ENCODE measurements at regions not wholly inside any gene's neighbourhood (a gene's known extent, or its start where the extent isn't known, plus 50 kb on each side); places are given as distances from the start of the nearest gene placed in this dataset.
"Not testable (repeated sequence)": the region's sequence is repeated elsewhere in the genome, so short reads cannot be mapped to it uniquely, and the experiment has no call there.

DNA sequence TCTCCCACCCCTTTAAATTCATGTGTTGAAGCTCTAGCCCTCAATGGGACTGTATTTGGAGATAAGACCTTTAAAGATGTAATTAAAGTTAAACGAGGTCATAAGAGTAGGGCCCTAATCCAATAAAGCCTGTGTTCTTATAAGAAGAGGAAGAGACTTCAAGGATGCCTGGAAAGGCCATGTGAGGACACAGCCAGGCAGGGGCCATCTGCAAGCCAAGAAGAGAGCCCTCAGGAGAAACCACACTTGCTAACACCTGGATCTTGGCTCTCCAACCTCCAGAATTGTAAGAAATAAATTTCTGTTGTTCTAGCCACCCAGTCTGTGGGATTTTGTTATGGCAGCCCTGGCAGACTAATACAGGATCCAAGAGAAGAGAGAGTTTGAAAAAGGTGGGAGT is 683.5 kb downstream of the TTLL7 start:
- WGBS, 2 experiments (ENCODE audit: extremely low coverage in 2 of 2, insufficient read length in 1 of 2), result no CpG with 5 or more reads among the region's 1 CpG
- POLR2A ChIA-PET (ENCODE audit: unreplicated experiment); H3K4ac ChIP-seq (ENCODE audit: low read depth, low read length); H3K27me3 ChIP-seq (ENCODE audit: control insufficient read depth, insufficient read depth, low read length); H4K8ac ChIP-seq (ENCODE audit: low read depth in 2 of 2, low read length in 2 of 2); H3K4me3 ChIP-seq (ENCODE audit: insufficient read depth, low read depth, low read length); H2AK5ac ChIP-seq (ENCODE audit: low read depth, low read length); CTCF ChIA-PET; H4K5ac ChIP-seq (ENCODE audit: low read depth, low read length); H4K20me1 ChIP-seq (ENCODE audit: insufficient read depth, low read length); H2BK15ac ChIP-seq (ENCODE audit: low read depth, low read length); H3K79me1 ChIP-seq (ENCODE audit: low read depth in 1 of 2, low read length in 2 of 2); H3K56ac ChIP-seq (ENCODE audit: extremely low read depth, insufficient read depth, low read length); H2BK20ac ChIP-seq (ENCODE audit: low read depth, low read length); H3K36me3 ChIP-seq (ENCODE audit: control insufficient read depth, insufficient read depth, low read length); H3K4me2 ChIP-seq (ENCODE audit: low read depth, low read length); H2AK9ac ChIP-seq (replicated peaks; ENCODE audit: low read depth, low read length, poor library complexity); DNase-seq; H3K14ac ChIP-seq (replicated peaks; ENCODE audit: low read depth, low read length); H2BK5ac ChIP-seq (ENCODE audit: low read depth, low read length, poor library complexity, severe bottlenecking); intact Hi-C loops (cut with micrococcal nuclease); H3K23ac ChIP-seq (ENCODE audit: low read depth, low read length); H2BK120ac ChIP-seq (ENCODE audit: low read depth, low read length); in situ Hi-C loops (cut with MboI; ENCODE audit: low sequenced_read_pairs); ATAC-seq (ENCODE audit: low read depth); H4K91ac ChIP-seq (ENCODE audit: insufficient read depth, low read depth, low read length); H3K18ac ChIP-seq (ENCODE audit: low read depth, low read length); H3K4me1 ChIP-seq (ENCODE audit: control insufficient read depth, insufficient read depth, low read length); H2AFZ ChIP-seq (replicated peaks; ENCODE audit: low read length, poor library complexity); H3K9me1 ChIP-seq (ENCODE audit: insufficient read depth, low read length); H3K9me3 ChIP-seq (ENCODE audit: control insufficient read depth, insufficient read depth, low read length); H3K27ac ChIP-seq (ENCODE audit: insufficient read depth, low read length); H3K9ac ChIP-seq (ENCODE audit: low read depth, low read length); BruUV-seq (replicated peaks); dilution Hi-C loops (cut with HindIII; ENCODE audit: low sequenced_read_pairs, unreplicated experiment): not testable (repeated sequence)

DNA sequence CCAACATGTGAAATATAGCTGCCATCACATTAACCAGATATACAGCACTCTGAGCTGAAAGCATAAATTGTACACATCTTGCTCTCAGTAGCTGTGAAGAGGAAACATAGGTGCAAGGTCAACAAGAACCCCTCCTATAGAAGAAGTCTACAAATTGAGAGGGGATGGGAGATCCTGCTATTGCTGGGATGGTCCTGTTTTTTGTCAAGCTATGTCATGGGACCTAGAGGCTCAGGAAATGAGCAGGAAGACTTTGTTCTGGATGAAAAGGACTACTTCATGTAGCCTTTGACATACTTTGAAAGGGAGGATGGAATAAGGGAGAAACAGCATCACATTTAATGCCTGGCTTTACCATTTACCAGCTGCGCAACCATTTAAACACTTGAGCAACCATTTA is 688.8 kb downstream of the TTLL7 start:
- H2BK15ac ChIP-seq (ENCODE audit: low read depth, low read length); H3K9ac ChIP-seq (ENCODE audit: low read depth, low read length); H4K8ac ChIP-seq (ENCODE audit: low read depth in 2 of 2, low read length in 2 of 2); H3K79me1 ChIP-seq (ENCODE audit: low read depth in 1 of 2, low read length in 2 of 2); intact Hi-C loops (cut with micrococcal nuclease); dilution Hi-C loops (cut with HindIII; ENCODE audit: low sequenced_read_pairs, unreplicated experiment); H2AK9ac ChIP-seq (replicated peaks; ENCODE audit: low read depth, low read length, poor library complexity); H3K56ac ChIP-seq (ENCODE audit: extremely low read depth, insufficient read depth, low read length); ATAC-seq (ENCODE audit: low read depth); H4K91ac ChIP-seq (ENCODE audit: insufficient read depth, low read depth, low read length); H3K27ac ChIP-seq (ENCODE audit: insufficient read depth, low read length); H3K4me3 ChIP-seq (ENCODE audit: insufficient read depth, low read depth, low read length); H2BK120ac ChIP-seq (ENCODE audit: low read depth, low read length); H2AFZ ChIP-seq (replicated peaks; ENCODE audit: low read length, poor library complexity); BruUV-seq (replicated peaks); H3K4ac ChIP-seq (ENCODE audit: low read depth, low read length); H4K20me1 ChIP-seq (ENCODE audit: insufficient read depth, low read length); H3K9me1 ChIP-seq (ENCODE audit: insufficient read depth, low read length); CTCF ChIA-PET; H3K23ac ChIP-seq (ENCODE audit: low read depth, low read length); H3K4me1 ChIP-seq (ENCODE audit: control insufficient read depth, insufficient read depth, low read length); H3K18ac ChIP-seq (ENCODE audit: low read depth, low read length); H3K36me3 ChIP-seq (ENCODE audit: control insufficient read depth, insufficient read depth, low read length); H3K27me3 ChIP-seq (ENCODE audit: control insufficient read depth, insufficient read depth, low read length); DNase-seq; H3K9me3 ChIP-seq (ENCODE audit: control insufficient read depth, insufficient read depth, low read length); H3K4me2 ChIP-seq (ENCODE audit: low read depth, low read length); POLR2A ChIA-PET (ENCODE audit: unreplicated experiment); H4K5ac ChIP-seq (ENCODE audit: low read depth, low read length); H3K14ac ChIP-seq (replicated peaks; ENCODE audit: low read depth, low read length); H2BK20ac ChIP-seq (ENCODE audit: low read depth, low read length); H2AK5ac ChIP-seq (ENCODE audit: low read depth, low read length); H2BK5ac ChIP-seq (ENCODE audit: low read depth, low read length, poor library complexity, severe bottlenecking); in situ Hi-C loops (cut with MboI; ENCODE audit: low sequenced_read_pairs): not testable (repeated sequence)
- WGBS, 2 experiments (ENCODE audit: extremely low coverage in 2 of 2, insufficient read length in 1 of 2), result no CpG with 5 or more reads among the region's 1 CpG
